Ishikawa (cell line): ENCODE measurements at regions not wholly inside any gene's neighbourhood (a gene's known extent, or its start where the extent isn't known, plus 50 kb on each side); places are given as distances from the start of the nearest gene placed in this dataset.

Experiments used
- CEBPB ChIP-seq: IDR thresholded peaks from 2 replicates; pipeline ENCODE4 v1.6.1; 2012
- CREB1 ChIP-seq: IDR thresholded peaks from 2 replicates; pipeline ENCODE4 v1.6.1; 2012; ENCODE audit warnings: low read depth
- EGR1 ChIP-seq: IDR thresholded peaks from 2 replicates; pipeline ENCODE4 v1.6.1; 2012
- EP300 ChIP-seq: IDR thresholded peaks from 2 replicates; pipeline ENCODE4 v1.6.1; 2012; ENCODE audit warnings: borderline replicate concordance
- FOXM1 ChIP-seq: IDR thresholded peaks from 2 replicates; pipeline ENCODE4 v1.6.1; 2012; ENCODE audit warnings: low read depth, borderline replicate concordance
- NFIC ChIP-seq: IDR thresholded peaks from 2 replicates; pipeline ENCODE4 v1.6.1; 2012
- RAD21 ChIP-seq: IDR thresholded peaks from 2 replicates; pipeline ENCODE4 v1.6.1; 2012; ENCODE audit warnings: low read depth
- TAF1 ChIP-seq: IDR thresholded peaks from 2 replicates; pipeline ENCODE4 v1.6.1; 2012; ENCODE audit warnings: low read depth, mild to moderate bottlenecking
- TCF12 ChIP-seq: IDR thresholded peaks from 2 replicates; pipeline ENCODE4 v1.6.1; 2012; ENCODE audit warnings: low read depth
- TEAD4 ChIP-seq: IDR thresholded peaks from 2 replicates; pipeline ENCODE4 v1.6.1; 2012
- USF1 ChIP-seq: IDR thresholded peaks from 2 replicates; pipeline ENCODE4 v1.6.1; 2012
- YY1 ChIP-seq: IDR thresholded peaks from 2 replicates; pipeline ENCODE4 v1.6.1; 2012; ENCODE audit warnings: low read depth
- ZBTB7A ChIP-seq: IDR thresholded peaks from 2 replicates; pipeline ENCODE4 v1.6.1; 2012; ENCODE audit warnings: low read depth
- TF ChIP-seq, protein P1 (sequence below): IDR thresholded peaks from 2 replicates; pipeline ENCODE4 v1.6.1; 2012; ENCODE audit warnings: low read depth, mild to moderate bottlenecking
- TF ChIP-seq, protein P2 (sequence below): IDR thresholded peaks from 2 replicates; pipeline ENCODE4 v1.6.1; 2012

DNA sequence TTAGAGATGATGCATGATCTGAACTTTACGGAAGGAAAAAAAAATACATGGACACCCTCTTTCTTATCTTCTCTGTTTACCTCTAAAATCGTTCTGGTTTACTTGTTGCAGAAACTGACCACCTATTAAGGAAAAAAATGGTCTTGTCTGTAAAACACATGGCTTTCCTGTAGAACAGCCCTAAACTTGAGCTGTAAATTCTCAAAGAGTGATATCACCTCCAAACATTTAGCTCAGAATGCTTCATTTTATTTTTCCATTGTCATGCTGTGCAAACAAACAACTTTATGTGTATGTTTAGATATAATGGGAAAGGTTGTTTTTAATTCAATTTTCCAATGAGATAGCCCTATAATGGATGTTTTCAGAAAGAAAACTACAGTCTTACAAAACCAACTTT lies 237.4 kb upstream of the NR2F2 start:
- no peak for TF ChIP-seq TEAD4
- TF ChIP-seq CEBPB, result no peak
- no peak for TF ChIP-seq NFIC
- TF ChIP-seq, protein P1, sequence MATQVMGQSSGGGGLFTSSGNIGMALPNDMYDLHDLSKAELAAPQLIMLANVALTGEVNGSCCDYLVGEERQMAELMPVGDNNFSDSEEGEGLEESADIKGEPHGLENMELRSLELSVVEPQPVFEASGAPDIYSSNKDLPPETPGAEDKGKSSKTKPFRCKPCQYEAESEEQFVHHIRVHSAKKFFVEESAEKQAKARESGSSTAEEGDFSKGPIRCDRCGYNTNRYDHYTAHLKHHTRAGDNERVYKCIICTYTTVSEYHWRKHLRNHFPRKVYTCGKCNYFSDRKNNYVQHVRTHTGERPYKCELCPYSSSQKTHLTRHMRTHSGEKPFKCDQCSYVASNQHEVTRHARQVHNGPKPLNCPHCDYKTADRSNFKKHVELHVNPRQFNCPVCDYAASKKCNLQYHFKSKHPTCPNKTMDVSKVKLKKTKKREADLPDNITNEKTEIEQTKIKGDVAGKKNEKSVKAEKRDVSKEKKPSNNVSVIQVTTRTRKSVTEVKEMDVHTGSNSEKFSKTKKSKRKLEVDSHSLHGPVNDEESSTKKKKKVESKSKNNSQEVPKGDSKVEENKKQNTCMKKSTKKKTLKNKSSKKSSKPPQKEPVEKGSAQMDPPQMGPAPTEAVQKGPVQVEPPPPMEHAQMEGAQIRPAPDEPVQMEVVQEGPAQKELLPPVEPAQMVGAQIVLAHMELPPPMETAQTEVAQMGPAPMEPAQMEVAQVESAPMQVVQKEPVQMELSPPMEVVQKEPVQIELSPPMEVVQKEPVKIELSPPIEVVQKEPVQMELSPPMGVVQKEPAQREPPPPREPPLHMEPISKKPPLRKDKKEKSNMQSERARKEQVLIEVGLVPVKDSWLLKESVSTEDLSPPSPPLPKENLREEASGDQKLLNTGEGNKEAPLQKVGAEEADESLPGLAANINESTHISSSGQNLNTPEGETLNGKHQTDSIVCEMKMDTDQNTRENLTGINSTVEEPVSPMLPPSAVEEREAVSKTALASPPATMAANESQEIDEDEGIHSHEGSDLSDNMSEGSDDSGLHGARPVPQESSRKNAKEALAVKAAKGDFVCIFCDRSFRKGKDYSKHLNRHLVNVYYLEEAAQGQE, result no peak
- TF ChIP-seq CREB1, result no peak
- TF ChIP-seq, protein P2, sequence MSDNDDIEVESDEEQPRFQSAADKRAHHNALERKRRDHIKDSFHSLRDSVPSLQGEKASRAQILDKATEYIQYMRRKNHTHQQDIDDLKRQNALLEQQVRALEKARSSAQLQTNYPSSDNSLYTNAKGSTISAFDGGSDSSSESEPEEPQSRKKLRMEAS, result no peak
- no peak for TF ChIP-seq TCF12
- TF ChIP-seq EGR1, result no peak
- TF ChIP-seq RAD21, result no peak
- TF ChIP-seq EP300, result no peak
- no peak for TF ChIP-seq ZBTB7A
- TF ChIP-seq TAF1, result no peak

GRCh38 chr15:96097661-96098060 lies 232.8 kb upstream of the NR2F2 start:
- TF ChIP-seq CREB1 (no peak), RAD21 (no peak), EP300 (no peak), TCF12 (no peak), TAF1 (no peak), FOXM1 (no peak), EGR1 (no peak), TEAD4 (no peak), USF1 (no peak), YY1 (no peak), NFIC (no peak), ZBTB7A (no peak)
- TF ChIP-seq, protein P2, result no peak

GRCh38 chr15:96102631-96103030 lies 227.9 kb upstream of the NR2F2 start:
- TF ChIP-seq, protein P1, result no peak
- TF ChIP-seq CREB1, result no peak
- TF ChIP-seq RAD21, result no peak
- no peak for TF ChIP-seq USF1
- no peak for TF ChIP-seq TEAD4
- TF ChIP-seq, protein P2, result no peak
- TF ChIP-seq EP300, result no peak
- no peak for TF ChIP-seq TCF12
- TF ChIP-seq CEBPB, result no peak
- TF ChIP-seq TAF1, result no peak
- no peak for TF ChIP-seq NFIC
- TF ChIP-seq FOXM1, result no peak
- no peak for TF ChIP-seq YY1
- no peak for TF ChIP-seq ZBTB7A
- TF ChIP-seq EGR1, result no peak

GRCh38 chr15:96106181-96106580 lies 224.3 kb upstream of the NR2F2 start:
- no peak for TF ChIP-seq CREB1
- no peak for TF ChIP-seq CEBPB
- no peak for TF ChIP-seq TCF12
- TF ChIP-seq YY1, result no peak
- TF ChIP-seq EP300, result no peak
- no peak for TF ChIP-seq TAF1
- no peak for TF ChIP-seq ZBTB7A
- TF ChIP-seq USF1, result no peak

DNA sequence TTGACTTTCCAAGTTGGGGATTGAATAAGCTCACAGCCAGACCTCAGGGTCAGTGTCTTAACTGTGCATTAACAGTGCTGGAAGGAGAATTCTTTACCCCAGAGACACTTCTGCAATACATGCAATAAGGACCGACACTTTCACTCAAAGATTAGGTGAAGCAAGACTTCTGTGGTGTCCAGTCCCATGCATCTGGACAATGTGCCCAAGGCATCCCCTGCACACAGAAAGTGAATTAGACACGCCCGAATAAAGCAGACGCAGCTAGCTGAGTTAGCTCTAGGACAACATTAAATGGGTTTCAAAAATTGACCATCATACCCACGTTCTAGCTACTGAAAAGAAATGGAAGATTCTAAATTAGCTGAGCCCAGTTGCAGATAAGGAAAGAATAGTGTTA lies 223.9 kb upstream of the NR2F2 start:
- TF ChIP-seq ZBTB7A (no peak), USF1 (no peak), NFIC (no peak), CREB1 (no peak), EGR1 (no peak), FOXM1 (no peak), EP300 (no peak), TAF1 (no peak), TCF12 (no peak), TEAD4 (no peak), RAD21 (no peak), CEBPB (no peak), YY1 (no peak)
- TF ChIP-seq, protein P1, result no peak
- TF ChIP-seq, protein P2, result no peak
